BE2C (cell line): ENCODE measurements at regions not wholly inside any gene's neighbourhood (a gene's known extent, or its start where the extent isn't known, plus 50 kb on each side); places are given as distances from the start of the nearest gene placed in this dataset.
A peak's percentile ranks its signal among the peaks of the same experiment; 100 is the strongest.
"Not testable (repeated sequence)": the region's sequence is repeated elsewhere in the genome, so short reads cannot be mapped to it uniquely, and the experiment has no call there.

ENCODE experiments used
- DNase-seq: peaks from one replicate; pipeline ENCODE4 v3.0.0-alpha.2; 2020
- H3K27me3 ChIP-seq: fragments of 250-450 bp; sonication (Bioruptor Pico); 2 replicates; pipeline ENCODE4 v1.5.1; 2020; ENCODE audit warnings: mild to moderate bottlenecking
- H3K36me3 ChIP-seq: fragments of 250-450 bp; sonication (Bioruptor Pico); 2 replicates; pipeline ENCODE4 v1.5.1; 2020; ENCODE audit warnings: mild to moderate bottlenecking
- H3K4me1 ChIP-seq: fragments of 250-450 bp; sonication (Bioruptor Pico); 2 replicates; pipeline ENCODE4 v1.5.1; 2020
- H3K4me3 ChIP-seq: 2 replicates; pipeline ENCODE4 v1.5.1; 2011; ENCODE audit warnings: low read depth, low read length
- H3K9me3 ChIP-seq: fragments of 250-450 bp; sonication (Bioruptor Pico); 2 replicates; pipeline ENCODE4 v1.5.1; 2020
- CTCF ChIP-seq: IDR thresholded peaks from 2 replicates; pipeline ENCODE4 v1.5.1; 2012; ENCODE audit warnings: mild to moderate bottlenecking, low read depth, low read length

DNA sequence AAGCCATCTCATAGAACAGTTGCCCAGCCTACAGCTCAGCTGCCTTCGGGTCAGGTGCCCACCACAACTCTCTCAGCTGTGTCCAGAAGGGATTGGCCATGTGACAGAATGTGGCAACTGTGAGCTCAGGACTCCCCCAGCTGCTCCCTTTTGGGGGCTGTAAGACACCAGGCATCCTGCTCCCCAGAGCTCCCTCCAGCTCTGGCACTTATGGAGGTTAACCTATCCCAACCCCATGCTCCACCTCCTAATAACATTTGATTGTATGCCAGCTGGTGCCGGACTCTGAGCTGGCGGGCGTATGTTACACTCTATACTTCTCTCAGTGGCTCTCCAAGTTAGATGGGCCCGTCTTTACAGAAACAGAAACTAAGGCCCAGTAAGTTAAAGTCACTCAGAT, 222.8 kb downstream of the FAM43A start:
- Histone ChIP-seq H3K4me1 (no peaks in the 10 kb centered on the region), H3K9me3 (no peaks in the 10 kb centered on the region), H3K27me3 (no peaks in the 10 kb centered on the region), H3K36me3 (no peaks in the 10 kb centered on the region), H3K4me3 (no peak overlapping the region)
- TF ChIP-seq CTCF = no peak
- no peak for DNase-seq

- no peak overlapping the region for H3K4me3 ChIP-seq
- no peaks in the 10 kb centered on the region for H3K27me3 ChIP-seq
- no peaks in the 10 kb centered on the region for H3K4me1 ChIP-seq
- H3K9me3 ChIP-seq = no peaks in the 10 kb centered on the region
- no peaks in the 10 kb centered on the region for H3K36me3 ChIP-seq
- peak; percentile 55 for DNase-seq
- TF ChIP-seq CTCF = peak; percentile 39
Observed at GRCh38 chr3:194908972-194909371, 223.3 kb downstream of the FAM43A start.

- Histone ChIP-seq H3K27me3 (no peaks in the 10 kb centered on the region), H3K4me3 (no peak overlapping the region), H3K4me1 (no peaks in the 10 kb centered on the region), H3K9me3 (no peaks in the 10 kb centered on the region), H3K36me3 (no peaks in the 10 kb centered on the region)
- no peak for TF ChIP-seq CTCF
- no peak for DNase-seq
Observed at GRCh38 chr3:194910414-194910984, 224.8 kb downstream of the FAM43A start.

- H3K9me3 ChIP-seq = no peaks in the 10 kb centered on the region; the same call in 1 of the 2 replicates
- H3K4me1 ChIP-seq = no peaks in the 10 kb centered on the region
- no peak for TF ChIP-seq CTCF
- no peak for DNase-seq
- no peak overlapping the region for H3K4me3 ChIP-seq
- H3K36me3 ChIP-seq = no peaks in the 10 kb centered on the region
- no peaks in the 10 kb centered on the region for H3K27me3 ChIP-seq
Observed at GRCh38 chr3:194913316-194913715, 227.6 kb downstream of the FAM43A start.

GRCh38 chr3:194924889-194925288, 239.2 kb downstream of the FAM43A start:
- not testable (repeated sequence) for H3K36me3 ChIP-seq, H3K4me1 ChIP-seq, DNase-seq, H3K4me3 ChIP-seq, H3K27me3 ChIP-seq, H3K9me3 ChIP-seq

- no peak overlapping the region for H3K4me3 ChIP-seq
- H3K27me3 ChIP-seq = no peaks in the 10 kb centered on the region
- no peaks in the 10 kb centered on the region for H3K36me3 ChIP-seq
- no peaks in the 10 kb centered on the region for H3K9me3 ChIP-seq
- no peak for DNase-seq
- peaks cover under 1% of the 10 kb centered on the region; the same call in 1 of the 2 replicates for H3K4me1 ChIP-seq
- no peak for TF ChIP-seq CTCF
Observed at GRCh38 chr3:194925614-194926013, 239.9 kb downstream of the FAM43A start.

DNA sequence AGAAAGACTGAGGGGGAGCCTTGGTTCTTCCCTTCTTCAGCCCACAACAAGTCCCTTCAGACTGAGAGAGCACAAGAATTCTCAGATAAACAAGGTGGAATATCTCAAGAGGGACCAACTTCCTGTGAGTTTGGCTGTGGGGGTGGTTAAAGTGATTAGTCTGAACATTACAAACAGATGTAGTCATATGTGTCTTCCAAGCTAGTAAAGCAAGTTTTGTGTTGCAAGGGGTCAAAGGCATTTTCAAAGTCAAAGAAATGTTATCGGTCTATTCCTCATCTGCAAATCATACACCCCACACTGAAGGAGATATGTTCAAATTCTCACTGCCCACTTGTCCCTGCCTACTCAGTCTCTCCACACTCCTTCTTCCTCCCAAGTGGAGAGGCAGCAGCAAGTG, 242.5 kb downstream of the FAM43A start:
- Histone ChIP-seq H3K9me3 (peaks cover 4% of the 10 kb centered on the region), H3K27me3 (no peaks in the 10 kb centered on the region), H3K4me3 (no peak overlapping the region), H3K4me1 (peaks cover 10% of the 10 kb centered on the region), H3K36me3 (no peaks in the 10 kb centered on the region)
- TF ChIP-seq CTCF = no peak
- no peak for DNase-seq
